ENCODE measurements at regions not wholly inside any gene's neighbourhood (a gene's known extent, or its start where the extent isn't known, plus 50 kb on each side); places are given as distances from the start of the nearest gene placed in this dataset.

DNA sequence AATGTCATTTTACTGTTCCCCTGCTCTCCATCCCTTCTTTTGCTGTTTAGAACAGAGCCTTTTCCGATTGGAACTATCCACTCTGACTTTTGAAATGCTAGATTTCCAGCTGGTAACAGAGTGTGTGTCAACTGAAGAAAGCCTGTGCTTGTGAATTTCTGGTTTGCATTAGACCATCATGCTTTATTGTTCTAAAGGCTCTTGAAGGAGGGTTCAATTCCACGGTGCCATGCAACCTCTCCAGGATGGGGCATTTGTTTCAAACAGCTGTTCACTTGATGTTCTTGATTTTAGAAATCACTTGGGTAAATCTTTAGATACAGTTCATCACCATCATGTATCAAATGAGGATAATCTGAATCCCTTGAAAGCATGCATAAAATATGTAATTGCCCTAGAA is 156.7 kb downstream of the QPCT start:
- Histone ChIP-seq H3K4me2 (no peak overlapping the region), H2AFZ (no peak overlapping the region), H3K79me2 (no peaks in the 10 kb centered on the region), H3K27ac (no peak overlapping the region), H3K27me3 (no peaks in the 10 kb centered on the region), H3K36me3 (replicated peaks; ENCODE audit: insufficient read depth, low read depth) (no peaks in the 10 kb centered on the region), H3K4me3 (no peak overlapping the region), H4K20me1 (ENCODE audit: insufficient read depth, poor library complexity, severe bottlenecking) (no peaks in the 10 kb centered on the region), H3K4me1 (ENCODE audit: insufficient read depth) (peaks cover under 1% of the 10 kb centered on the region), H3K9me3 (ENCODE audit: low read depth) (no peaks in the 10 kb centered on the region), H3K9me2 (replicated peaks; ENCODE audit: insufficient read depth) (no peaks in the 10 kb centered on the region)
- whole genome bisulfite sequencing (ENCODE audit: low lambda C conversion rate, missing lambda C conversion rate), result 67% methylated on average over 2 of the region's 2 CpGs
- no peak for DNase-seq (ENCODE audit: low spot score)
- TF ChIP-seq, protein P1, sequence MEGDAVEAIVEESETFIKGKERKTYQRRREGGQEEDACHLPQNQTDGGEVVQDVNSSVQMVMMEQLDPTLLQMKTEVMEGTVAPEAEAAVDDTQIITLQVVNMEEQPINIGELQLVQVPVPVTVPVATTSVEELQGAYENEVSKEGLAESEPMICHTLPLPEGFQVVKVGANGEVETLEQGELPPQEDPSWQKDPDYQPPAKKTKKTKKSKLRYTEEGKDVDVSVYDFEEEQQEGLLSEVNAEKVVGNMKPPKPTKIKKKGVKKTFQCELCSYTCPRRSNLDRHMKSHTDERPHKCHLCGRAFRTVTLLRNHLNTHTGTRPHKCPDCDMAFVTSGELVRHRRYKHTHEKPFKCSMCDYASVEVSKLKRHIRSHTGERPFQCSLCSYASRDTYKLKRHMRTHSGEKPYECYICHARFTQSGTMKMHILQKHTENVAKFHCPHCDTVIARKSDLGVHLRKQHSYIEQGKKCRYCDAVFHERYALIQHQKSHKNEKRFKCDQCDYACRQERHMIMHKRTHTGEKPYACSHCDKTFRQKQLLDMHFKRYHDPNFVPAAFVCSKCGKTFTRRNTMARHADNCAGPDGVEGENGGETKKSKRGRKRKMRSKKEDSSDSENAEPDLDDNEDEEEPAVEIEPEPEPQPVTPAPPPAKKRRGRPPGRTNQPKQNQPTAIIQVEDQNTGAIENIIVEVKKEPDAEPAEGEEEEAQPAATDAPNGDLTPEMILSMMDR (IDR thresholded peaks at IDR 0.05; ENCODE audit: poor library complexity), result no peak
- no peak for TF ChIP-seq EZH2 (IDR thresholded peaks at IDR 0.05; ENCODE audit: borderline replicate concordance)
- no peak for TF ChIP-seq EZH2phosphoT487 (IDR thresholded peaks at IDR 0.05; ENCODE audit: low read depth, severe bottlenecking, unreplicated experiment)

DNA sequence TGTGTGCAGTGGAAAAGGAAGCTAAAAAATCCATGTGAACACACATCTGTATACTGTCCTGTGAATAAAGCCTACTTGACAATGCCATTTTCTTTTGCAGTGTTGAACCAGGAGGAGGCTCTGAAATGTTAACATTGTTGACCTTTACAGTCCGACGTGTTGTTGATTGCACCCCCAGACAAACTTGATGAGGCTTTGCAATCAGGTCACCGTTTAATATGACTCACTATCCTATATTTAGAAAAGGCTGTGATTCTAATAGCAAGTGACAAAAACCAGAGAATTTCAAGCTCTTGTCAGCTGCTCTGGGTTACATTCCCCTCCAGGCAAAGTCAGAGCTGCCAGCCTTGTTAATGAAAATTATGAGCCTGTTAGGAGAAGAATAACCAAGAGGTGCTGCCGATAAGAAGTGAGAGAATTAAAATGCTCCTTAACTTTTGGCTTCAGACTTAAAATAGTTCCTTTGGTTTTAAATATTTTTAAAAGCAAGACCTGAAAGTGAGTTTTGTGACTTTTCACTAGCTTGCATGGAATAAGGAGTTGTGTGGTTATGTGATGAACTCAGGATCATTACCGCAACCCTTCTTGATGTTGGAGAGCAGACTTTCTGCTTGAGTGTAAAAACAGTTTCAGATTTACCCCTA is 162.1 kb downstream of the QPCT start:
- 34% methylated on average over 5 of the region's 5 CpGs for WGBS (ENCODE audit: low lambda C conversion rate, missing lambda C conversion rate)
- no peaks in the 10 kb centered on the region for H3K9me3 ChIP-seq (ENCODE audit: low read depth)
- no peak overlapping the region for H3K27ac ChIP-seq
- H3K4me3 ChIP-seq, result no peak overlapping the region
- DNase-seq (ENCODE audit: low spot score), result peak; percentile 8
- no peaks in the 10 kb centered on the region for H4K20me1 ChIP-seq (ENCODE audit: insufficient read depth, poor library complexity, severe bottlenecking)
- H3K36me3 ChIP-seq (replicated peaks; ENCODE audit: insufficient read depth, low read depth), result no peaks in the 10 kb centered on the region
- no peaks in the 10 kb centered on the region for H3K79me2 ChIP-seq
- peak overlapping the region; percentile 15 for H3K4me2 ChIP-seq
- no peak overlapping the region for H2AFZ ChIP-seq
- no peak for TF ChIP-seq EZH2phosphoT487 (IDR thresholded peaks at IDR 0.05; ENCODE audit: low read depth, severe bottlenecking, unreplicated experiment)
- H3K27me3 ChIP-seq, result no peaks in the 10 kb centered on the region
- peaks cover 19% of the 10 kb centered on the region for H3K4me1 ChIP-seq (ENCODE audit: insufficient read depth)
- H3K9me2 ChIP-seq (replicated peaks; ENCODE audit: insufficient read depth), result no peaks in the 10 kb centered on the region

DNA sequence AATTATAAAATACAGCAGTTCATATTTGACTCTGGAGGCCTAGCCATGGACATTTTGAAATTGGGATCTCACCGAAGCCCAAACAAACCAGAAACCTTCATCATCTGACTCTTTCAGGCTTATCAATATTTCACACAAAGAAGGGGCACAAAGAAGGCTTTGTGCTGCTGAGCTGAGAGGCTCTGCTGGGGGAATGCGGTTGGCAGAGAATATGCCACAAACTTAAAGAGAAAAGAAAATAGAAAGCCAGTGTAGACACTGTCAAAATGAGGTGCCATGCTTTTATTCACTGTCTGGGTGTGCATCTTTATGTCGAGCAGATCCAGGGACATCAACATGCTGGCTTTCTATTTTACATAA is 162.6 kb downstream of the QPCT start:
- Histone ChIP-seq H3K79me2 (no peaks in the 10 kb centered on the region), H3K9me3 (ENCODE audit: low read depth) (no peaks in the 10 kb centered on the region), H3K27ac (no peak overlapping the region), H3K4me1 (ENCODE audit: insufficient read depth) (peaks cover 19% of the 10 kb centered on the region), H2AFZ (no peak overlapping the region), H3K36me3 (replicated peaks; ENCODE audit: insufficient read depth, low read depth) (no peaks in the 10 kb centered on the region), H3K4me3 (no peak overlapping the region), H3K27me3 (no peaks in the 10 kb centered on the region), H3K4me2 (peak overlapping the region; percentile 15), H4K20me1 (ENCODE audit: insufficient read depth, poor library complexity, severe bottlenecking) (no peaks in the 10 kb centered on the region), H3K9me2 (replicated peaks; ENCODE audit: insufficient read depth) (no peaks in the 10 kb centered on the region)
- no peak for DNase-seq (ENCODE audit: low spot score)
- WGBS (ENCODE audit: low lambda C conversion rate, missing lambda C conversion rate), result 53% methylated on average over 3 of the region's 3 CpGs
- TF ChIP-seq, protein P1 (IDR thresholded peaks at IDR 0.05; ENCODE audit: poor library complexity), result no peak
- TF ChIP-seq EZH2phosphoT487 (IDR thresholded peaks at IDR 0.05; ENCODE audit: low read depth, severe bottlenecking, unreplicated experiment) (no peak), EZH2 (IDR thresholded peaks at IDR 0.05; ENCODE audit: borderline replicate concordance) (no peak)

DNA sequence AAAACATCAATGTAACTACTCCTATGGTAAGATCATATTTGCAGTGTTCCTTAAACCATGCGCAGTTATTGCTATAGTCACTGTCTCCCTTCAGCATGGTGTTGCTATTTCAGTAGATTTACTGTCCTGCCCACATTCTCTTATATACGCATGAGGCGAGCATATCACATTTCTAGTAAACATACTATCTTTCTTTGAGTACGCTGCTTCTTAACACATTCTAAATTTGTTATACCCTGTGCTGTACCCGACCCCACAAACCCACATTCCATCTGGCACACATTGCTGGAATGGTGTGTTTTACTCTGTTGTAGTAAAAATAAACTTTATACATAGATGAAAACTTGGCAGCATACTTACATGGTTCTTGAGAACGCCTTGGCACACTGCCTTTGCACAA is 163.3 kb downstream of the QPCT start:
- Histone ChIP-seq H3K4me2 (no peak overlapping the region), H3K9me3 (ENCODE audit: low read depth) (no peaks in the 10 kb centered on the region), H3K4me3 (no peak overlapping the region), H3K27ac (no peak overlapping the region), H3K4me1 (ENCODE audit: insufficient read depth) (peaks cover 19% of the 10 kb centered on the region), H3K27me3 (no peaks in the 10 kb centered on the region), H3K36me3 (replicated peaks; ENCODE audit: insufficient read depth, low read depth) (no peaks in the 10 kb centered on the region), H3K79me2 (no peaks in the 10 kb centered on the region), H3K9me2 (replicated peaks; ENCODE audit: insufficient read depth) (no peaks in the 10 kb centered on the region), H2AFZ (no peak overlapping the region), H4K20me1 (ENCODE audit: insufficient read depth, poor library complexity, severe bottlenecking) (no peaks in the 10 kb centered on the region)
- no peak for DNase-seq (ENCODE audit: low spot score)
- WGBS (ENCODE audit: low lambda C conversion rate, missing lambda C conversion rate), result 53% methylated on average over 6 of the region's 6 CpGs
- TF ChIP-seq EZH2 (IDR thresholded peaks at IDR 0.05; ENCODE audit: borderline replicate concordance), result no peak
- no peak for TF ChIP-seq EZH2phosphoT487 (IDR thresholded peaks at IDR 0.05; ENCODE audit: low read depth, severe bottlenecking, unreplicated experiment)
- TF ChIP-seq, protein P1 (IDR thresholded peaks at IDR 0.05; ENCODE audit: poor library complexity), result no peak
